Prostate gland (tissue), 2 donors: ENCODE measurements at regions not wholly inside any gene's neighbourhood (a gene's known extent, or its start where the extent isn't known, plus 50 kb on each side); places are given as distances from the start of the nearest gene placed in this dataset.
"Not testable (repeated sequence)": the region's sequence is repeated elsewhere in the genome, so short reads cannot be mapped to it uniquely, and the experiment has no call there.

Experiments used
- DNase-seq: peaks from one replicate; pipeline ENCODE4 v3.0.0-alpha.2; 2019; ENCODE audit warnings: low spot score
- H3K27ac ChIP-seq, 2 donors: fragments of 200-600 bp; sonication (generic); 2 replicates each; pipeline ENCODE4 v1.5.1; 2017 to 2019
- H3K27me3 ChIP-seq: fragments of 200-600 bp; sonication (generic); replicated peaks from 2 replicates; pipeline ENCODE4 v1.5.1; 2019; ENCODE audit not compliant: insufficient read depth
- H3K36me3 ChIP-seq, 2 donors: fragments of 200-600 bp; sonication (generic); 1 replicate in 1 of 2; 2 replicates in 1 of 2; pipeline versions ENCODE4 v1.5.1 to v1.8.1; 2017 to 2019
- H3K4me1 ChIP-seq: fragments of 200-600 bp; sonication (generic); replicated peaks from 2 replicates; pipeline ENCODE4 v1.5.1; 2019
- H3K4me3 ChIP-seq, 2 donors: fragments of 200-600 bp; sonication (generic); 2 replicates each; pipeline ENCODE4 v1.5.1; 2017 to 2019
- H3K9me3 ChIP-seq: fragments of 200-600 bp; sonication (generic); 2 replicates; pipeline ENCODE4 v1.5.1; 2017
- CTCF ChIP-seq, 4 experiments: fragments of 200-600 bp in 2 of 4; fragments of 450-650 bp in 2 of 4; sonication (generic) in 2 of 4; IDR thresholded peaks; 1 replicate in 3 of 4; 2 replicates in 1 of 4; pipeline ENCODE4 v1.5.1; 2016 to 2019; ENCODE audit warnings: antibody characterized with exemption in 4 of 4, mild to moderate bottlenecking in 2 of 4, moderate library complexity in 2 of 4
- POLR2A ChIP-seq: fragments of 450-650 bp; IDR thresholded peaks from one replicate; pipeline ENCODE4 v1.6.1; 2016; ENCODE audit warnings: antibody characterized with exemption, mild to moderate bottlenecking
- POLR2AphosphoS5 ChIP-seq: sonication (generic); formaldehyde crosslinking; IDR thresholded peaks from one replicate; pipeline ENCODE4 v1.6.1; 2017; ENCODE audit warnings: antibody characterized with exemption
- WGBS: methylation state at CpG from one replicate; pipeline ENCODE4 v1.1.5; 2018; 5-methylcytosine and 5-hydroxymethylcytosine counted together
- intact Hi-C: fragments of 100-400 bp; cut with DNase I; formaldehyde crosslinking; loops from one replicate; pipeline ENCODE4 v1.14.2; 2022

GRCh38 chr2:198604599-198604998 lies 800.2 kb downstream of the PLCL1 start:
- 89% methylated on average over 1 of the region's 1 CpG for WGBS

GRCh38 chr2:198602986-198603385 lies 798.6 kb downstream of the PLCL1 start:
- H3K27ac ChIP-seq, H3K4me1 ChIP-seq, H3K36me3 ChIP-seq, intact Hi-C loops, H3K9me3 ChIP-seq, H3K4me3 ChIP-seq, H3K27me3 ChIP-seq, DNase-seq: not testable (repeated sequence)
- 95% methylated on average over 15 of the region's 15 CpGs for WGBS

More at GRCh38 chr2:198604599-198604998, 800.2 kb downstream of the PLCL1 start:
- Histone ChIP-seq H3K36me3 (no peaks in the 10 kb centered on the region), H3K27me3 (no peaks in the 10 kb centered on the region), H3K27ac (no peak overlapping the region), H3K4me3 (no peak overlapping the region), H3K4me1 (no peaks in the 10 kb centered on the region), H3K9me3 (no peaks in the 10 kb centered on the region)
- intact Hi-C loops: no loop called here
- no peak for DNase-seq
- TF ChIP-seq POLR2AphosphoS5 (no peak), POLR2A (no peak), CTCF (IDR thresholded peaks at IDR 0.05) (no peak)

GRCh38 chr2:198597648-198598047 lies 793.3 kb downstream of the PLCL1 start:
- H3K27ac ChIP-seq: no peak overlapping the region
- intact Hi-C loops: no loop called here
- DNase-seq: no peak
- no peaks in the 10 kb centered on the region for H3K27me3 ChIP-seq
- 10% methylated on average over 5 of the region's 5 CpGs for WGBS
- H3K36me3 ChIP-seq: no peaks in the 10 kb centered on the region
- TF ChIP-seq CTCF (IDR thresholded peaks at IDR 0.05) (no peak), POLR2A (no peak), POLR2AphosphoS5 (no peak)
- H3K4me1 ChIP-seq: no peaks in the 10 kb centered on the region
- no peaks in the 10 kb centered on the region for H3K9me3 ChIP-seq
- no peak overlapping the region for H3K4me3 ChIP-seq

- Histone ChIP-seq H3K4me3 (no peak overlapping the region), H3K36me3 (no peaks in the 10 kb centered on the region), H3K9me3 (no peaks in the 10 kb centered on the region), H3K4me1 (no peaks in the 10 kb centered on the region), H3K27me3 (no peaks in the 10 kb centered on the region), H3K27ac (no peak overlapping the region)
- TF ChIP-seq POLR2AphosphoS5 (no peak), POLR2A (no peak), CTCF (IDR thresholded peaks at IDR 0.05) (no peak)
- intact Hi-C loops: no loop called here
- DNase-seq: no peak
Observed at GRCh38 chr2:198596985-198597384, 792.6 kb downstream of the PLCL1 start.

GRCh38 chr2:198595721-198596120 lies 791.3 kb downstream of the PLCL1 start:
- Histone ChIP-seq H3K36me3 (no peaks in the 10 kb centered on the region), H3K4me1 (no peaks in the 10 kb centered on the region), H3K27ac (no peak overlapping the region), H3K9me3 (no peaks in the 10 kb centered on the region), H3K27me3 (no peaks in the 10 kb centered on the region), H3K4me3 (no peak overlapping the region)
- intact Hi-C loops: no loop called here
- TF ChIP-seq CTCF (IDR thresholded peaks at IDR 0.05): no peak
- TF ChIP-seq POLR2AphosphoS5: no peak
- no peak for TF ChIP-seq POLR2A
- no peak for DNase-seq
